ENCODE measurements at regions not wholly inside any gene's neighbourhood (a gene's known extent, or its start where the extent isn't known, plus 50 kb on each side); places are given as distances from the start of the nearest gene placed in this dataset.
"Not testable (repeated sequence)": the region's sequence is repeated elsewhere in the genome, so short reads cannot be mapped to it uniquely, and the experiment has no call there.

DNA sequence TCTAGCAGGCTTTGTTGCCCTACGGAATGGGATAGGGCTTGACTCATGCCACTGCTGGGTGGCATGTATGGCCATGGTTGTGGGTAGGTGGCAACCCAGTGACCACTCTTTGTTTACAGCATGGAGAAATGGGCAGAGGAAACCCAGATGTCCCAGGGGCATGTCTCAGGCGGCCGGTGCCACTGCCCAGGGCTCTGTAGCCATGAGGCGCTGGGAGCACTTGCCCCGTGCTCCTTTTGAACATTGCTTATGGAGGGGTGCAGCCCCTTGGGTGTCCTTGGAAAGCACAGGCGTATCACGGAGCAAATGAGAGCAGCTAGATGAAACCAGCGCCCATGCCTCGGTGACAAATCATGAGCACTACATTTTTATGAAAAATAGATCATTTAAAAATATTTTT, 212.5 kb upstream of the ECI2 start:
- no peak for DNase-seq

DNA sequence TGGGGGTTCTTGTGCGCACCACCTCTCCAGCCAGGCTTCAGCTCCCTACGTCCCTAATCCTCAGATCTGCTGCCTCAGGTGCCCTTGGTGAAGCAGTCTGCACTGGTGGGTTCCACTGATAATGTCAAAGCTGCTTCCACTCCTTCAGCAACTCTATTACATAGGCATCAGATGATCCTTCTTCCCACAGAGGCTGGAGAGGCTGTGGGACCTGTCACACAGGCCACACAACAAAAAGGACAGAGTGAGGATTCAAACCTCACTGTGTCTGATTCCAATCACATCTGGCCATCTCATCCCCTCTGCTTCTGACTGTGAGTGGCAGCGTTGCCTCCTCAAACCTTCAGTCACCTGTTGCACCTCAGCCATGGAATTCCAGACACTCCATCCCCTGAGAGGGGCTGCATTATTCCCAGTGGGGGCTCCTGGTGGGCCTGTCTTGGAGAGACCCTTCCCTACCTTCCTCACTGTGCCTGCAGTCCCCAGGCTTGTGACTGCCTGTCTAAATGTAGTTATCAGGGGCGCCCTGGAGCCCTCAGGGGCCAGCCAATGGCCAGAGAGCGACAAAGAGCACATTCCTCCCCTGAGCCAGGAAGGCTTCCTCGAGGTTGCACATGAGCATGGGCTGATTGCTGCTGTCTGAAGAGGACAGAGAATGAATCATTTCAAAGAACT, 211.4 kb upstream of the ECI2 start:
- no peak for DNase-seq

DNA sequence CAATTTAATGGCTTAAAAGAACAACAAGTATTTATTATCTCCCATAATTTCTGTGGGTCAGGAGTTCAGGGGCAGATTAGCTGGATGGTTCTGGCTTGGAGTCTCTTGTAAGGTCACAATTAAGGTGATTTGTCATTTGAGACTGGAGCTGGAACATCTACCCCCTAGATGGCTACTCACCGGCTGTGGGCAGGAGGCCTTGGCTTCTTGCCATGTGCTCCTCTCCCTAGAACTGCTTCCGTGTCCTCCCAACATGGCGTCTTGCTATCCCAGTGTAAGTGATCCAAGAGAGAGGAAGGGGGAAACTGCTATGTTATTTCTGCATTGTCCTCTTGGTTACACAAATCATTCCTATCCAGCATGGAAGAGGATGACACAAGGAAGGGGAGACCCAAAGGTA, 210.2 kb upstream of the ECI2 start:
- DNase-seq: no peak

DNA sequence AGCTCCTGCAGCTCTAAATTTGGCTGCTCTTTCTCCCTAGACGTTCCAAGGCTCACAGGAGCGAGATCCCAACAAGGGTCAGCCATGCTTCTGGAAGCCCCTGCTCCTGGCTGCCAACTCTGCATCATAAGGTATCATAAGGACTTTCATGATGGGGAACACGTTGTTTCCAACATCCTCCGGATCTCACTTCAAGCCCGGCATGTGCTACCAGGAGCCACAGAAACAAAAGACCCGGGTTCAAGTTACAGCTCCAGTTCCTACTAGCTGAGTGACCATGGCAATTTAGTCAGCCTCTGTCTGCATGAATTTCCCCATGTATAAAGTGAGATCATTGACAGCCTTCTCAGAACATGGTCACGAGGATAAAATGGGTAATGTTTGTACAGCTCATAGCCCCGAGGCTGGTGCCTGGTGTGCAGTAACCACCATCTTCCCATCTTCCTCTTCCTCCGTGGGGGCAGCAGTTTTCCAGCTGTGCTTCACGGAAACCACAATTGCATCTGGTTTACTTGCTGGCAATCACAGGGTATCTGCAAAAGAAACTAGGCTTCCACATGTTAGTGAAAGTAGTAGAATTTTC, 209.0 kb upstream of the ECI2 start:
- DNase-seq: no peak

DNA sequence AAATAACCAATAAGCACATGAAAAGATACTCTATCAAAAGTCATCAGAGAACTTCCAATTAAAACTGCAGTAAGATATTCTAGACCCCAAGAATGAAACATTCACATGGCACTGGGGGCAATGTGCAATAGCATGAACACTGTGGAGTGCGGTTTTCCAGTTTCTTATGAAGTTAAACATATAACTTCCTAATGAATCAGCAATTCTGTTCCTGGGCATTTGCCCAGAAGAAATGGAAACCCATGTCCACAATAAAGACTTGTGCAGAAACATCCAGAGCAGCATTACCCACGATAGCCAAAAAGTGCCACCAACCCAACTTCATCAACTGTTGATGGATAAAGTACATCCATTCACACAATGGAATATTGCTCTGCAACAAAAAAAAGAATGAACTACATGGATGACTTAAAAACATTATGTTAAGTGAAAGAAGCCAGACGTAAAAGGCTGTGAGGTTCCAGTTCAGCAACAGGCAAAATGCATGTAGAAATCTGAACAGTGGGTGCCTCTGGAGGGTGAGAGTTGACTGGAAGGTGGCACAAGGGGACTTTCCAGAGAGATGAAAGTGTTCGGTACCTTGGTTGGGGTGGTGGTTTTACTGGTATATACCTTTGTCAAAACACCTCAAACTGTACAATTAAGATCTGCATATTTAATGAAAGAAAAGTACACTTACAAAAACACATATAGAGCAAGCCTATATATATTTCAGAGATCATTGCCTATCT, 207.2 kb upstream of the ECI2 start:
- no peak for DNase-seq

DNA sequence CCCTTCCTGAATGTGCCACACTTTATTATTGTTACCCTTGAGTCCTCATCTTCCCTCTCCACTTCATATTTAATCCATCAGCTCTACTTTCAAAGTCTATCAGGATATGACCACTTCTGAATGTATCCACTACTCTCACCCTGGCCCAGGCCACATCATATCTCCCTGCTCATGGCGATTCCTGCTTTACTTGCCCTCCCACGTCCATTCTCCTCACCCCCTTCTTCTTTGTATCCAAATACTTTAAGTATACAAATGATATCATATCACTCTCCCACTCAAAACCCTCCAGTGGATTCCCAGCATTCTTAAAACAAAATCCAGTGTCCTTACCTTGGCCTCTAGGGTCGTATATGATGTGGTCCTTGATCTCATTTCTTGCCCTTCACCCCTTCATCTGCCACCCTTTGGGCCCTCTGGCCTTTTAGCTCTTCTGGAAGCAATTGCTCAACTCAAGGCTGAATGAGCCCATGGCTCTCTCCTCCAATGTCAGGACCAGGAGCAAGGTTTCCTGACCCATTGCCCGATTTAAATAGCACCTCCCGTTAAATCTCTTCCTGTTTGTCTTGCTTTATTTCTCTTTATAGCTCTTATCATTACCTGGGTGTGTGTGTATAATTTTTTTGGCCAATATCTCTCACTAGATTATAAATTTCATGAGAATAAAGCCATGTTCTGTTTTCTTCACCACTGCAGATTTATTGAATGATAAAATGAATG, 205.9 kb upstream of the ECI2 start:
- no peak for DNase-seq

DNA sequence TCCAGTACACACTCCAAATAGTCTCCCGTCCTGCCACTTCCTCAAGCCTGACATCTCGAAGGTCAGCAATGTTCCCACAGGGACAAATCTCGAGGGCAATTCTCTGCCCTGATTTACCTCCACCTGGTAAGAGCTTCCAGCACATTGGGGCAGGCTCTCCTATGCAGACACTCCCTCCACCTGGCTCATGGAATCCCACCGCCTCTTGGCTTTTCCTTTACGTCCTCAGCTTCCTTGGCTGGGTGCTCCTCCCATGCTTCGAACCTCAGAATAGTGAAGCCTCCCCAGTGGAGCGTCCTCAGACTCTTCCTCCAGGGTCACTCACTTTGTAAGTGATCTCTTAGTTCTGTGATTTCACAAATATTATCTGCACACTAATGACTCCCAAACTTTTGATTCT, 205.2 kb upstream of the ECI2 start:
- no peak for DNase-seq

DNA sequence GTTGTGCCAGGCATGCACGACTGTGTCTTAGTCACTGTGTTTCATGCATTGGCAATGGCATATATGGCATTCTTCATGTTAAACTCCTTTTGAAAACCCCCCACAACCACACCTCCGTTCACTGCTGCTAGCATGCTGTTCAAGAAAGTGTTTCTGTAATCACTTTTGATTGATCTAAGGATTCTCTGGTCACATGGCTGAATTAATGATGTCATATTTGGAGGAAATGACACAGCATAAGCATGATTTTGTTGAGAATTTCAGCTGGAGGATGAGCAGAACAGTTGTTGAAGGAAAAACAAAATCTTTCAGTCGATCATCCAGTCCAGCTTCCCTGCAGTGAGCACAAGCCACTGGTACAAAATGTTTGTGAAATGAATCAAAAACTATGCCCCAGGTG, 203.5 kb upstream of the ECI2 start:
- DNase-seq: no peak

DNA sequence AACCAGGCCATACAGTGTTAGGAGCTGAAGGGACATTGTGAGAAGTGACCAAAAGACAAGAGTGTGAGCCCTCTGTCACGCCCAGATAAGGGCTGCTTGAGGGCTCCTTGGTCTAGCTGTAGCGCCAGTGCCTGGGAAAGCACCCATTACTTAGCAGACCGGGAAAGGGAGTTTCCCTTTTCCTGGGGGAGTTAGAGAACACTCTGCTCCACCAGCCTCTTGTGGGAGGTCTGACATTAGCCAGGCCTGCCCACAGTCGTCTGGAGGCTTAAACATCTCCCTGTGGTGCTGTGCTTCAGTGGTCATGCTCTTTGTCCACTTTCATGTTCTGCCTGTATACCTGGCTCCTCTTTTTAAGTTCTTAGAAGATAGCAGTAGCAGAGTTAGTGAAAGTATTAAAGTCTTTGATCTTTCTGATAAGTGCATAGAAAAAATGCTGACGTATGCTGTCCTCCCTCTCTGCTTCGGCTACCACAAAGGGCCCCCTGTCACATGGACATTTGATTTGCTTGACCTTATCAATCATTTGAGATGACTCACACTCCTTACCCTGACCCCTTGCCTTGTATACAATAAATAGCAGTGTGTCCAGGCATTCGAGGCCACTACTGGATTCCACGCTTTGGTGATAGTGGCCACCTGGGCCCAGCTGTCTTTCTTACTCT, 201.5 kb upstream of the ECI2 start:
- no peak for DNase-seq

DNA sequence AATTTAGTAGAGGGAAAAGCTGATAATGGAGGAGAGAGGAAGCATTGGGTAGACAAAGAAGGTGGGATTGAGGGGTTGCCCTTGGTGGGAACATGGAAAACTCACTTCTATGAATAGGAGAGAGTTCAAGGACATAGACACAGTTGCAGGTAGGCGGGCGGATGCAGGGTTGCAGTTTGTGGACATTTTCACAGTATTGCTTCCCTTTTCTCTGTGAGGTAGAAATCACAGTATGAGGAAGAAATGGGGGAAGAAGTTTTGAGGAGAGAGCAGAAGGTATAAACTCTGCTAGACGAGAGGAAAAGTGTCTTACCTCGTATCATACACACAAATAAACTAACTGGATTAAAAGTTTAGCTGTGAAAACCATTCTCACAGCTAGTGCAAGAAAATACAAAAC, 200.7 kb upstream of the ECI2 start:
- no peak for DNase-seq

DNA sequence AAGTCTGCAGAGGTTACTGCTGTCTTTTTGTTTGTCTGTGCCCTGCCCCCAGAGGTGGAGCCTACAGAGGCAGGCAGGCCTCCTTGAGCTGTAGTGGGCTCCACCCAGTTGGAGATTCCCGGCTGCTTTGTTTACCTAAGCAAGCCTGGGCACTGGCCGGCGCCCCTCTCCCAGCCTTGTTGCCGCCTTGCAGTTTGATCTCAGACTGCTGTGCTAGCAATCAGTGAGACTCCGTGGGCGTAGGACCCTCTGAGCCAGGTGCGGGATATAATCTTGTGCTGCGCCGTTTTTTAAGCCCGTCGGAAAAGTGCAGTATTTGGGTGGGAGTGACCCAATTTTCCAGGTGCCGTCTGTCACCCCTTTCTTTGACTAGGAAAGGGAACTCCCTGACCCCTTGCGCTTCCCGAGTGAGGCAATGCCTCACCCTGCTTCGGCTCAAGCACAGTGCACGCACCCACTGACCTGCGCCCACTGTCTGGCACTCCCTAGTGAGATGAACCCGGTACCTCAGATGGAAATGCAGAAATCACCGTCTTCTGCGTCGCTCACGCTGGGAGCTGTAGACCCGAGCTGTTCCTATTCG, 198.9 kb upstream of the ECI2 start:
- DNase-seq: not testable (repeated sequence)

DNA sequence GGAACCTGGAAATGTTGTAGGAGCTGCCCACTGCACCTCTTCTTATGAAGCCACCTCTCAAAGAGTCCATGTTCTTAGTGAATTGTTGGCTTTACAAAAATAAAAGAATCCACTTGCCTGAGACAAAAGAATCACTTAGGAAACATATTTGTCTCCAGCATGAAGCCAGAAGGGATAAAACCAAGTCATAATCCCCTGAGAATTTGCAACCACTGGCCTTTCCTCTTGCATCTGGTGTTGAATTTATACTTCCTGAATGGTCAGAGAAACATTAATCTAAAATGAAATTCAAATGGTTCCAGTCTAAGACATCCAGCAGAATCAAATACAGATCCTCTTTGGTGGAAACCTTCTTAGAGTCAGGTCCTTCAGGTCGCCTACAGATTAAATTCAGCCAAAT, 192.5 kb upstream of the ECI2 start:
- no peak for DNase-seq

DNA sequence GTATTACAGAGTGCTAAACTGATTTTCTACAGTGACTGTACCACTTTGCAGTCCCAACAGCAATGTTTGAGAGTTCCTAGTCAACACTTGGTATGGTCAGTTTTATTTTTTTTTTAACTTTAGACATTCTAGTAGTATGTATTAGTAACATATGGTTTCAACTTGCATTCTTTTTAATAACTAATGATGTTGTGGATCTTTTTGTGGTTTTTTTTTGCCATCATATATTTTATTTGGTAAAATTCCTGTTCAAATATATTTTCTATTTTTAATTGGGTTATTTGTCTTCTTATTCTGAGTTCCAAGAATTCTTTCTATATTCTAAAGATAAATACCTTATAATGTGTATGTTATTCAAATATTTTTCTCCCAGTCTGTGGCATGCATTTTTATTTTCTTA, 189.4 kb upstream of the ECI2 start:
- no peak for DNase-seq

DNA sequence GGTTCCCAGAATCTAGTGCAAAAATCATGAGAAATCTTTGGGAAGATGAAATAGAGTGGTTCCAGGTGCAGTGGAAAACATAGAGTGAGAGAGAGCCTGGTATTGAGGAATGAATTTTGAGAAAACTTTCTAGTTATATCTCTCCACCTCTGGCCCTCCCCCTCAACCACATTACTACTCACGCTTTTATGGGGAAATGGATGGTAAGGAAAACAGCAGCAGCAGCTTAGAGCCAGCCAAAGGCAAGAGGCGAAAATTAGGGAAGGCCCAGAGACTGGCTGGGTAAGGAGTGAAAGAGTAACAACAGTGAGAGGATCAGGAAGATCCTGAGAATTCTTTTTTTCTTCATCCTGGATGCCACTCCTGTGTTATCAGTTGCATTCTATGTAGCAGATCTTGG, 187.9 kb upstream of the ECI2 start:
- no peak for DNase-seq

DNA sequence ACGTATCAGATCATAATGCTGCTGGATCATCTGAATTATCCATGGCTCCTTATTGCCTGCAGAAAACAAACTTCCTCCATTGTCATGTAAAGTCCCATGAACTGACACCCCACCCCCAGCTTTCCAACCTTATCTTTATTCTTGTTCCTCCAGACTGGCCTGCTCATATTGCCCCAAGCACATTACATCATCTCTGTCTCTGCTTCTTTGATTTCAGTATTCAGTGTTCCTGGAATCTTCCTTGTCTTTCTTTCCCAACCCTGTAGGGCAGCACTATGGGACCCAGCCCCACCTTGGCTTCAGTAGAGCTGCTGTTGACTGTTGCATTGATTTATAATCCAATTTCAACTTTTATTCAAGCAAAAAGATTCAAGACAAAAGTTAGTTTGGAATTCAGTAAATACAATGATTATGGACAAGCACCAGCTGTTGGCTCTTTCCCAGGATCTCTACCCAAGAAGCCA, 187.5 kb upstream of the ECI2 start:
- no peak for DNase-seq

DNA sequence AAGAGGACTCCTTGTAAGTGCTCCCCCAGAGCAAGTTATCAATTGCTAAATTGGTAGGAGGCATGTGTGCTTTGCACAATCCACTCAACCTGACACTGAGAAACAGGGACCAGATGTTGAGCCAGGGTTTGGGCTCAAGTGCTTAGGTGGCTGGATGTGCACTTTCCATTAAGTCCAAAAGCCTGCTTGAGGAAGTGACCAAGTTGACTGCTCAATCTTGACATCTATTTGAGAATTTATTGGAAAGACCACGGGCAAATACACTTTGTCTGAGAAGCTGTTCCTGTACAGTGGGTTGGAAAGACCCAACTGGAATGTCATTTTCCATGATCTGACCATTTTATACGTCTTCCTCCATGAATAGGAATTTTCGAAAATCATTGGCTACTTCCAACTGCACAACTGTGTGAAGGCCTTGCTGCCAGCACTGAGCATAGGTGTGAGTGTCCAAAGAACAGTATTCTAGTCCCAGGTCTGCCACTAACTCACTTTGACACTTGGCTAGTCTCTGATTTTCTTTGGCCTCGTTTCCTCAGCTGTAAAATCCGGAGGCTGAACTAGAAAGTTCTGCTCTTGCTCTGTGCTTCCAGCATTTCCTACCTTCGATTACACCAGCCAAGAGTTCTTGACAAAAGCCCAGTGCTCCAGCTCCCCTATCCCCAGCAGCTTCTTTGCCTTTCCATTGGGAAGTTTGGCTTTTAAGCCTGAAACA, 186.9 kb upstream of the ECI2 start:
- DNase-seq: no peak

DNA sequence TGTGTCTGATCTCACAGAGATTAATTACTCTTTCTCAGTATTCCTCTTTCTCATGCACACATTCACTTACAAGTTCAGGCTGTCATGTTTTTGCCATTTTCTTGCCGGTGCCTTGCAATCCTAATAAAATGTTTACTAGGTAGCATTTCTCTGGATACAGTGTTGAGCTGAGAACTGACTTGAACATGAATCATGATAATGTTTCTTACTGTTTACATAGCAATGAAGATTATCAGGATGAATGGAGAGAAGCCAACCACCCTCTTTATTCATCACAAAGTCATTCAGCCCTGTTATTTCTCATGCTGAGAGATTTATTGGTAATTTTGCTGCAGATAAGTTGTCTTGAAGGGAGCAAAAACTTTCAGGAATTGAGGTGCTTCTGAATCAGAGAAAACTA, 185.5 kb upstream of the ECI2 start:
- no peak for DNase-seq

DNA sequence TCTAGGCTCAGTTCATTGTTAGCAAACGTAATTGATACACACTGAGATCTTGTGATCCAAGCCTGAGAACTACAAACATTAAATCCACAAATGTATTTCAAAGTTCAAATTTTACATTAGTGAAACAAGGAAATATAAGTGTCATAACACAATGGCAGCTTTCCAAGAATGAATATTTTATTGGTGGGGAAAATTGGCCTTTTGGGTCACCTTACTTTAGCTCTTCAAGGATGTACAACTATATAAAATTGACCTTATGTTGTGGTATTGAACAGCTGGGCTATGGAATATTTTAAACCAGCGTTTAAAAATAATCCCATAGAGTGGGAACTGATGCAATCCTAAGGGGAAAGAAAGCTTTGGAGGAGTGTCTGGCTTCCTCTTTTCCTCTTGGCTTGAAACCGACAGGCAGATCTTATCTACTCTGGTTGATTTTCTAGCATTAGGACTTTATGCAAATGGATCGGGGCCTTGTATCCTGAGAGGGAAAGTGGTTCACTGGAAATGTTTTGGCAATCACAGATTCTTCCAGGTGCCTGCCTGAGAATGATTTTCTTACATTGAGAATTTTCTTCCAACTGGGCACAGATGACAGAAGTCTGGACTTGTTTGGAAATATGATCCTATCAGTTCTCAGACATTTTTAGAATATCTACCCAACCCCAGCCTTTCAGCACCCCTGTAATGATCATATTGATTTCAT, 184.8 kb upstream of the ECI2 start:
- DNase-seq: no peak

DNA sequence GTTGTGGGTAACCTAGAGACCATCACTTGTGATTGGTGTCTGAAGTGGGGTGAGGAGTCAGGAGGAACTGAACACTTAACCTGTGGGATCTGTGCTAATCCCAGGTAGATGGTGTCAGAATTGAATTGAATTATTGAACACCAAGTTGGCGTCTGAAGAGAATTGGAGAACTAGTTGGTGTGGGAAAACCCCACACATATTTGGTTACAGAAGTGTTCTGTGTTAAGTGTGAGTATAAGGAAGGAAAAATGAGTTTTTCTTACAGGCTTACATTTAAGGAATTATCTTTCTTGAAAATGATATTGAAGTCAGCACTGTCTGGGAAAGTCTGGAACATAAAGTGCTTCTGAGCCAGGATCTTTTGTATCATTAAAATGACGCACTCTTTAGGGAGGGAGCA, 182.9 kb upstream of the ECI2 start:
- no peak for DNase-seq

DNA sequence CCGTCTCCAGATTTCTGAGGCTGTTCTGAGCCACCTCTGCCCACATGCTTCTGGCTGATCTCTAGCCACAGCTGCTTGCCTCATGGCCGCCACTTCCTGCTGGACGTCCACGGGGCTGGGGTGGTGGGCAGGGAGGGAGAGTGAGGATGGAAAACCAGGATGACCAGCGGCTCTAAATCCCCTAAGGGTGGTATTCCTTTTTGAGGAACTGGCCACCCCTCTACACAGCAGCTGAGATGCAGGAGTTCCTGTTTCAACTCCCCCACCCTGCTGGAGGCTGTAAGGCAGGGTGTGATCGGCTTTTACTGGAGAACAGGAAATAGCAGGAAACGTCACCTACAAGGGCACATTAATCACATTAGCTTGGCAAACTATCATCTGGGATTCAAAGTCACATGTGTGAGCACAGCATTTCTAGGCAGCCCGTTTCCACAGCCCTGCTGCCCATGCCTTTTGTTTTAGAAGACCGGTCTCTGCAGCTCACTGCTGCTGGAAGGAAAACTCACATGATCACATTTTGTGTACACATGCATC, 181.6 kb upstream of the ECI2 start:
- no peak for DNase-seq

DNA sequence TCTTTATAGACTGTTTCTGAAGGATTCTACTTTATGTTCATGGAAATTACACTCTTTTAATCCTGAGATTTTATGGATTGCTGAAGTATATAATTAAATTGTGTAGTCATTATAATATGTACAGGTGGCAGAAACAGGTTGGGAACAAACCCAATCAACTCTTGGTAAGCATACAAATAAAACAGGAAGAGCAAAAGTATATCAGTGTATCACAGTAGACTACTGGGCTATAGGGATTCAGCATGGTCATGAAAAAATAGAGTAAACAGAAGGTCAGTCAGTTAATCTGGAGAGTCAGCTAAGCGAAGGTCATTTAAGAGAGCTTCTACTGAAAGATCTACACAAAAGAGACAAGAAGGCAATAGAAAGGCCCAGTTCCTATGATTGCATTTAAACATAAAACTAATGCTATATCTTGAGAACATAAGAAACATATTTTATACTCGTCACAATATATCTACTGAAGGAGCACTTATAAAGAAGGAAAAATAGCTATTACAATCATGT, 178.9 kb upstream of the ECI2 start:
- no peak for DNase-seq

All from NCI-H1048 (cell line).